Thyroid gland (tissue), 4 donors: ENCODE measurements at regions not wholly inside any gene's neighbourhood (a gene's known extent, or its start where the extent isn't known, plus 50 kb on each side); places are given as distances from the start of the nearest gene placed in this dataset.

Source experiments
- POLR2A ChIP-seq, 2 donors: fragments of 450-650 bp; IDR thresholded peaks; one replicate each; pipeline ENCODE4 v1.6.1; 2017; ENCODE audit warnings: antibody characterized with exemption in 2 of 2, mild to moderate bottlenecking in 2 of 2, moderate library complexity in 1 of 2
- TF ChIP-seq, protein P1 (sequence below), 6 experiments: fragments of 200-600 bp in 3 of 6; fragments of 450-650 bp in 3 of 6; sonication (generic) in 3 of 6; IDR thresholded peaks; one replicate each; pipeline ENCODE4 v1.5.1; 2016 to 2019; ENCODE audit warnings: antibody characterized with exemption in 6 of 6, mild to moderate bottlenecking in 2 of 6, inconsistent platforms in 1 of 6, moderate library complexity in 1 of 6

DNA sequence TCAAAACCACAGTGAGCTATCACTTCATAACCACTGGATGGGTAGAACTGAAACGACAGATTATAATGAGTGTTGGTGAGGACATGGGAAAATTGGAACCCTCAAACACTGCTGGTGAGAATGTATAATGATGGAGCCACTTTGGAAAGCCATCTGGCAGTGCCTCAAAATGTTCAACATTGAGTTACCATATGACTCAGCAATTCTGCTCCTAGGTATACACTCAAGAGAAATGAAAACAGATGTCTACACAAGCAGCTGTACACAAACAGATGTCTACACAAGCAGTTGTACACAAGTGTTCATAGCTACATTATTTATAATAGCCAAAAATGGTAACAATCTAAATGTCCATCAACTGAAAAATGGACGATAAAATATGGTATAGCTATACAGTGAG is 143.9 kb downstream of the PDGFRA start:
- TF ChIP-seq, protein P1, sequence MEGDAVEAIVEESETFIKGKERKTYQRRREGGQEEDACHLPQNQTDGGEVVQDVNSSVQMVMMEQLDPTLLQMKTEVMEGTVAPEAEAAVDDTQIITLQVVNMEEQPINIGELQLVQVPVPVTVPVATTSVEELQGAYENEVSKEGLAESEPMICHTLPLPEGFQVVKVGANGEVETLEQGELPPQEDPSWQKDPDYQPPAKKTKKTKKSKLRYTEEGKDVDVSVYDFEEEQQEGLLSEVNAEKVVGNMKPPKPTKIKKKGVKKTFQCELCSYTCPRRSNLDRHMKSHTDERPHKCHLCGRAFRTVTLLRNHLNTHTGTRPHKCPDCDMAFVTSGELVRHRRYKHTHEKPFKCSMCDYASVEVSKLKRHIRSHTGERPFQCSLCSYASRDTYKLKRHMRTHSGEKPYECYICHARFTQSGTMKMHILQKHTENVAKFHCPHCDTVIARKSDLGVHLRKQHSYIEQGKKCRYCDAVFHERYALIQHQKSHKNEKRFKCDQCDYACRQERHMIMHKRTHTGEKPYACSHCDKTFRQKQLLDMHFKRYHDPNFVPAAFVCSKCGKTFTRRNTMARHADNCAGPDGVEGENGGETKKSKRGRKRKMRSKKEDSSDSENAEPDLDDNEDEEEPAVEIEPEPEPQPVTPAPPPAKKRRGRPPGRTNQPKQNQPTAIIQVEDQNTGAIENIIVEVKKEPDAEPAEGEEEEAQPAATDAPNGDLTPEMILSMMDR (IDR thresholded peaks at IDR 0.05), result no peak
- TF ChIP-seq POLR2A (IDR thresholded peaks at IDR 0.05), result no peak
